GM18873 (cell line): ENCODE measurements at regions not wholly inside any gene's neighbourhood (a gene's known extent, or its start where the extent isn't known, plus 50 kb on each side); places are given as distances from the start of the nearest gene placed in this dataset.

Source experiments
- ATAC-seq: cut with Tn5 transposase; IDR thresholded peaks from one replicate; pipeline ENCODE4 v1.9.1; 2021; ENCODE audit warnings: mild to moderate bottlenecking, moderate library complexity, moderate number of reproducible peaks; ENCODE audit not compliant: unreplicated experiment, low FRiP score

DNA sequence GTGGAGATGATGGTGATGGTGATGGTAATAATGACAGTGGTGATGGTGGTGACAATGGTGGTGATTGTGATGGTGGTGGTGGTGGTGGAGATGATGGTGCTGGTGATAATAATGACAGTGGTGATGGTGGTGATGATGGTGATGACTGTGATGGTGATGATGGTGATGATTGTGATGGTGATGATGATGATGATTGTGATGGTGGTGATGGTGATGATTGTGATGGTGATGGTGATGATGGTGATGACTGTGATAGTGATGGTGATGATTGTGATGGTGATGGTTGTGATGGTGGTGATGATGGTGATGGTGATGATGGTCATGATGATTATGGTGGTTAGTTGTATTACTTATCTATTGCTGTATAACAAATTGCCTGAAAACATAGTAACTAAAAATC is 108.9 kb upstream of the NKX1-1 start:
- no peak for ATAC-seq

DNA sequence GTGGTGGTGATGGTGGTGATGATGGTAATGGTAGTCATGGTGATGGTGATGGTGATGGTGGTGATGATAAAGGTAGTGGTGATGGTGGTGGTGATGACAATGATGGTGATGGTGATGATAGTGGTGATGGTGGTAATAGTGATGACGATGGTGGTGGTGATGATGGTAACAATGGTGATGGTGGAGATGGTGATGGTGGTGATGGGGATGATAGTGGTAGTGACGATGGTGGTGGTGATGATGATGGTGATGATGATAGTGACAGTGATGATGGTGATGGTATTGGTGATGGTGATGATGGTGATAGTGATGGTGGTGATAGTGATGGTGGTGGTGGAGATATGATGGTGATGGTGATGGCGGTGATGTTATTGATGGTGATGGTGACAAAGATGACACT is 108.4 kb upstream of the NKX1-1 start:
- ATAC-seq = no peak

DNA sequence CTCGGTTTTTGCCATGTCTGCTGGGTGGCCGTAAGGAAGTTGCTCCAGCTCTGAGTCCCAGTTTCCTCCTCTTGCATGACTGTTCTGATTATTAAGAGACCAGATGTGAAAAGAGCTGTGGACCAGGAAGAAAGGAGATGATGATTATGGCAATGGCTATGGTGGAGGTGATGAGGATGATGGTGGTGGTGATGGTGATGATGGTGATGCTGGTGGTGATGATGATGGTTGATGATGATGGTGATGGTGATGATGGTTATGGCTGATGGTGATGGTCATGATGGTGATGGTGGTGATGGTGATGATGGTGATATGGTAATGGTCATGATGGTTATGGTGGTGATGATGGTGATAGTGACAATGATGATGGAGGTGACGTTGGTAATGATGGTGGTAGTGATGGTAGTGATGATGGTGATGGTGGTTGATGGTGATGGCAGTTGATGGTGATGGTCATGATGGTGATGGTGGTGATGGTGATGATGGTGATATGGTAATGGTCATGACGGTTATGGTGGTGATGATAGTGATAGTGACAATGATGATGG is 107.8 kb upstream of the NKX1-1 start:
- no peak for ATAC-seq

DNA sequence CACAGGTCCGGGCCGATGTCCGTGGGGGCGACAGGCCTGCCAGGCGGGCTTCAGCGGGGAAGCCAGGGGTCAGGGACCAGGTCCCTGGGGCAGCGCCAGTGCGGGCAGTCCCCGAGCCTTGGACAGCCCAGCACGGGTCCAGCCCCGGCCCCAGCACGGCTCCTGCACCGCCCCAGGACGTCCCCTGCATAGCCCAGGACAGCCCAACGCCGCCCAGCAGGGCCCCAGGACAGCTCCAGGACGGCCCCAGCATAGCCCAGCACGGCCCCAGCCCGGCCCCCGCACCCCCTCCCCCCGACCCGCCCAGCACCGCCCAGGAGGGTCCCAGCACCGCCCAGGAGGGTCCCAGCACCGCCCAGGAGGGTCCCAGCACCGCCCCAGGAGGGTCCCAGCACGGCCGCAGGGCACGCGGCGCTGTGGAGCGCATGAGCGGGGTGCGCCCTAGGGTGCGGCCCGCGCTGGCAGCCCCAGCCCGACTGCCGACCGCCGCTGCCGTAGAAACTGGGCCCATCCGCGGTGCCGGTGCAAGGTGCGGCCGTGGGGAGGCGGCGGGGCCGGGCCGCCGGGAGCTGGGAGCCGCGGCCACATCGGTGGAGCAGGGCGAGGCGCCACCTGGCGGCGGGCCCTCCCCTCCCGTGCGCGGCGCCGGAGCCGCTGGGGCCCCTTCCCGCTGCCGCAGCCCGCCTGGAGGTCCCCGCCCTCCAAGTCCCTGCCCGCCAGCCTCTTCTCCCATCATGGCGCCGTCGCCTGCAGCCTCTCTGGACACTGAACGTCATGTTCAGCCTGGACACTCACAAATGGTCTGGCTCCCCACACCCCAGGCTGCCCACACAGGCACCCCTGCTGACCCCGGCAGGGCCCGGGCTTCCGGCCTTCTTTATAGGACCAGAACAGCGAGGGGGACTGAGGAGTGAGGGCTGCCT is 106.8 kb upstream of the NKX1-1 start:
- ATAC-seq = no peak

DNA sequence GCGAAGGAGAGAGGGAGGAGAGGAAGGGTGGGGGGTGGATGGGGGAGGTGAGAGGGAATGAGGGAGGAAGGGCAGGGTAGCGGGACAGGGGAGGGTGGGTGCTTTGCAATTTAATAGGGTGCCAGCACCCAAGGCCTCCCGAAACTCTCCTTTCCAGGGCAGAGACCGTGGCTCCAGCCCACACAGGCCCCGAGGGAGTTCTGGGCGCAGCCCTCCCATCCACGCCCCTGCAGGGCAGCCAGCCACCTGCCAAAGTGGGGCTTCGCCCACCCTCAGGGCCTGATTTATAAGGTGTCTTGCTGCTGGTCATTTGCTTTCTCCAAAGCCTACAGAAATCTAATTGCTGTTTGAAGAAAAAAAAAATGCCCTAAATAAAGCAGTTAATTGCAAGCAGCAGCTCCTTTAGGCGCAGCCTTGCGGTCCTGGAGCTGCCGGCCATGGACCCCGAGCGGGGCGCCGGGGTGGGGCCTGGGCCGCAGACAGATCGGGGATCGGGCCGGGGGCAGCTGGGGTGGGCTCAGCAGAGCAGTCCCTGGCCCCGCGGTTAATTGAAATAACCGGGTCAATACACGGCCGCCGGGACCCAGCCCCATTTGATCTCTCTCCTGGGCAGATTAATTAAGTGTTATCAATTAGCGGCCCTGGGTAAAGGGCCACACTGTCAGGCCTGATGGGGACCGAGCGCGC is 106.0 kb upstream of the NKX1-1 start:
- ATAC-seq = no peak

DNA sequence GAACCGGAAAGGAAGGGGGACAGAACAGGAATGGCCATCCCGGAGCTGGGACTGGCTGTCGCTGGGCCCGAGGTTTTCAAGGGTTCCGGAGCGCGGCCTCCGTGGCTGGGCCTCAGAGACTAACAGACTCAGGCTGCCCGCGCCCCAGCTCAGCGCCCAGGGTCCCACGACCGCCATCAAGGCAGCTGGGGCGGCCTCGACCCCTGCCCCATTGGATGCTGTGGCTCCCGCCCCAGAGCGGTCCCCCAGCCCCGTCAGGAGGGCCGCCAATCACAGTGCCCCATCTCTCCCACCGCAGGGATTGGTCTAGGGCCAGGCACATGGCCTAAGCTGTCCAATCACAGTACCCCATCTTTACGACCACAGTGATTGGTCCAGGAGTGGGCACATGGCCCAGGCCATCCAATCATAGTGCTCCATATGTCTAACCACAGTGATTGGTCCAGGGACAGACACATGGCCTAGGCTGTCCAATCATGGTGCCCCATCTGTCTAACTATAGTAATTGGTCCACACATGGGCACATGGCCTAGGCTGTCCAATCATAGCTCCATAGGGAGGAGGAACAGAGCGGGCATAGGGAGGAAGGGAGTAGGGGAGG is 105.3 kb upstream of the NKX1-1 start:
- ATAC-seq = no peak

DNA sequence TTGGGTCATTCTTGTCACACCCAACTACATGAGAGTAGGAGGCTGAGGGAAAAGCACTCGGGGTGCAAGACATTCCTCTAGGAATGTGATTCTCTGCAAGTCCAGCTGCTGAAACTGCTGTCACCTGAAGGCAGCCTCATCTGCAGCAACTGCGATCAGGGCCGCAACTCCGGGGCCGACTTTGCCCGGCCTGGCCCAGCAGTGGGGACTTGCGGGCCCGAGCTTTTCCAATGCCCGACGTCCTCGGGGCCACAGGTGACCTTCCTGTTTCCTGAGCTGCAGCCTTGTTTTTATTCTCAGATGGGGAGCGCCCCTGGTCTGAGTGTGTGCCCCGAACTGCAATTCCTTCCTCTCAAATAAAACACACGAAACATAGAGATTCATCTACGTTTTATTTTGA is 104.7 kb upstream of the NKX1-1 start:
- no peak for ATAC-seq

DNA sequence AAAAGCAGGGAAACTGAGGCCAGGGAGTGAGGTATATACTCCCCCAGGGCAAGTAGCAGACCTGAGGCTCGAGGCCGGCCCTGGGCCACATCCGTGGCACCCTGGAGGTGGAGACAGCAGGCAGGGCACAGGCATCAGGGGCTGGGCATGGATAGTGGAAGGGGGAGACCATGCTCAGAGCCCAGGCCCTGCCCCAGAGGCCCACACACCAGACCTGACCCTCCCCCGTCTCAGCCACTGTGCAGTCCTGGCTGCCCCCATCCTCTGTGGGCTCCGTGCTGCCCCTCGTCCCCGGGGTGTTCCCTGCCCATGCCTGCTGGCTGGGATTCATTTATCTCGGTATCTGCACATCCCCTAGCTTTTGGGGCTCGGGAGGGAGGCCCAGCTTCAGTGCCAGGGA is 103.1 kb upstream of the NKX1-1 start:
- no peak for ATAC-seq

DNA sequence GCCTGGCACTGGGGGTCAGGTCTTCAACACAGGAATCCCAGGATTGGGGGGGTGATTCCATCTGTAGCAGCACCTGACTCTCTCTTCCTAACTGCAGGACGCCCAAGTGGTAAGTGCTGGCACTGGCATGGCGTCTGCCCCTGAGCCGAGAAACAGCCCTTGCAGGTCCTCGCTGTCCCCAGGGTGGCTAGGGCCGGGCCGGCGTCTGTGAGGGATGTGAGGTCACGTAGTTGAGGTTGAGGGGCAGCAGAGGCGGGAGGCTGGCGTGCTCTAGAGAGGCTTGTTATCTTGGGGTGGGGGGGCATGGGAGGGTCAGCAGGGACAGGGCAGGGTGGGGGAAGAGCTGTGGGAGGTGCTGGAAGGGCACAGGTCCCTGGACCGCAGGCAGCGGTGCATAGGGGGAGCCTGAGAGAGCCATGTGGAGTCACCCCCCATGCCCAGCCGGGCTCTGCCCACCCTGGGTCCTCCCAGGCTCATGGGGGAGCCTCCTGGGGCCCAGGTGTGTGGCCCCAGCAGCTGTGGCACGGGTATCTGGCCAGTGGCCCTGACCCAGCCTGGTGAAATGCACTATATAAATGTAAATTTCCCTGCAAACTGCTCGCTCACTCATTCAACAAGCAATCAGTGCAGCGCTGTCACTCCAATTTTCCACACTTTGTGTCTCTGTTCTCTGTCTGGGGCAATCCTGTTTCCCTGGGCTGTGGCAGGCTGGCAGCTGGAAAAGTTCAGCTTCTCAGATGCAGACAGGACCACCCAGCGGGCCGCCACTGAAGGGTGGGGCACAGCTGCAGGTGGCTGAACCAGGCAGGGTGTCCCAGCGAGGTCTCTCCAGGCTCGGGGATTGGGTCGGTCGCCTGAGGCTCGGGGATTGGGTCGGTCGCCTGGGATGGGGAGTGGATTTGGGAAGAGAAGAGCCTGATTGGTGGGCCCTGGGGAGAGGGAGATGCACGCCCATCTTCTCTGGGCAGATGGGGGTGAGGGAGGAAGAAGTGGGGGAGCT is 102.2 kb upstream of the NKX1-1 start:
- ATAC-seq = no peak

DNA sequence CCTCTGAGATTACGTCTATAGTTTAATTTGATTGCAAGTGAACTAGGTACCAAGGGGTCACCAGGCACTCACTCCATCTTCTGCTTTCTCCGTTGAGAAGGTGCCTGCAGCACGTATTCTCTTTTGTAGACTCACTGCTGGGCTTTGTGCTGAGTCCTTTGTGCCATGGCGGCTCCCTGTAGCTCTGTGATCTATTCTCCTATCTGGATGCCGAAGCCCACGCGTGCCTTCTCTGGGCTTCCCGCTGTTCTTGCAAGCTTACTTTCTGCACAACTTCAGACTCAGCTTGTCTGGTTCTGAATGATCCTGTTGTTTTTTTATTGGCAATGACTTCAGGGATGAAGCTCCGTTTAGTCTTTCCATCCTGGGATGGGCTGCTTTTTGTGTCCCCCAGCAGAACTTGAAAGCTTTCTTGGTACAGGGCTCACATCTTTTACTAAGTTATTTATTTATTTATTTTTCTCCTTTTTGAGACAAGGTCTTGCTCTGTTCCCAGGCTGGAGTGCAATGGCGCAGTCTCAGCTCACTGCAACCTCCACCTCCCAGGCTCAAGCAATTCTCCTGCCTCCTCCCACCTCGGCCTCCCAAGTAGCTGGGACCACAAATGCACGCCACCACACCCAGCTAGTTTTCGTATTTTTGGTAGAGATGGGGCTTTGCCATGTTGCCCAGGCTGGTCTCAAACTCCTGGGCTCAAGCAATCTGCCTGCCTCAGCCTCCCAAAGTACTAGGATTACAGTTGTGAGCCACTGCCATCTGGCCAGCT is 100.9 kb upstream of the NKX1-1 start:
- ATAC-seq = no peak

DNA sequence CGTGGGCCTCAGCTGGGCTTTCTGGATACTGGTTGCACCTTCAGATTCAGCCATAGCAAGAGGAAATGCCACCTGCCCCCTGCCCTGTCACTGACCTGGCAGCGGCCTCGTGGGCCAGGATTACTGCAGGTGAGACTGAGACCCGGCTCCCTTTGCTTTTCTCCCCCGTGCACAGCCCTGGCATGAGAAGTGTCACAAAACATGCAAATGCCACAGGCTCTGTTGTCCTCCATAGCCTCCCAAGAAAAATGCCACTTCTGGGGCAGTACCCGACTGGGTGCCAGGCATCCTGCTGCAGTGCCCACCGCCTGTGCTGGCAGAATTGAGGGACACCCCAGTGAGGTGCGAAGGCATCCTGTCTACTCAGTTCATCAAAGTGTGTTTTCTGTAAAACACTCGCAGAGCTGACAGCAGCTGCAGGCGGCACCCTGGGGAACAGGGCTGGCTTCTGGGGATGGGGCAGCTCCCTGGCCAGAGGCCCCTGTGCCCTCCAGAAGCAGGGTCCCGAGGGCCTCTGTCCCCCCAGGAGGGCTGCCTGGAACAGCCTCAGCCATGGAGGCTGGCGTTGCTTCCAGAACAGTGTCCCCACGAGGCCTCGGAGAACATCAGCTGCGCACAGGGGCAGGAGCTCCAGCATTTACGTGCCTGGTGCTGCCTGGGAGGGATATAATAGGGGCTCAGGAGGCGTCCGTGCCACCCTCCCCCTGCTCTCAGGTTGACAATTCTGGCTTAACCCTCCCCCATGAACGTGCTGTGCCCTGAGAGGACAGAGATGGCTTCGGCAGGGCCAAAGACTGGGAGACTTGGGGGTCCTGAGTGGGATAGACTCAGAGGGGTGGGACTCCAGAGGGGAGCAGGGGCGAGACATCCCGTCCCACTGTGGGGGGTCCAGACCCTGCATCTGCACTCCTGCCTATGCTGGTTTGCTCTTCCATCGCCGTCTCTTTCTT is 99.5 kb upstream of the NKX1-1 start:
- no peak for ATAC-seq

DNA sequence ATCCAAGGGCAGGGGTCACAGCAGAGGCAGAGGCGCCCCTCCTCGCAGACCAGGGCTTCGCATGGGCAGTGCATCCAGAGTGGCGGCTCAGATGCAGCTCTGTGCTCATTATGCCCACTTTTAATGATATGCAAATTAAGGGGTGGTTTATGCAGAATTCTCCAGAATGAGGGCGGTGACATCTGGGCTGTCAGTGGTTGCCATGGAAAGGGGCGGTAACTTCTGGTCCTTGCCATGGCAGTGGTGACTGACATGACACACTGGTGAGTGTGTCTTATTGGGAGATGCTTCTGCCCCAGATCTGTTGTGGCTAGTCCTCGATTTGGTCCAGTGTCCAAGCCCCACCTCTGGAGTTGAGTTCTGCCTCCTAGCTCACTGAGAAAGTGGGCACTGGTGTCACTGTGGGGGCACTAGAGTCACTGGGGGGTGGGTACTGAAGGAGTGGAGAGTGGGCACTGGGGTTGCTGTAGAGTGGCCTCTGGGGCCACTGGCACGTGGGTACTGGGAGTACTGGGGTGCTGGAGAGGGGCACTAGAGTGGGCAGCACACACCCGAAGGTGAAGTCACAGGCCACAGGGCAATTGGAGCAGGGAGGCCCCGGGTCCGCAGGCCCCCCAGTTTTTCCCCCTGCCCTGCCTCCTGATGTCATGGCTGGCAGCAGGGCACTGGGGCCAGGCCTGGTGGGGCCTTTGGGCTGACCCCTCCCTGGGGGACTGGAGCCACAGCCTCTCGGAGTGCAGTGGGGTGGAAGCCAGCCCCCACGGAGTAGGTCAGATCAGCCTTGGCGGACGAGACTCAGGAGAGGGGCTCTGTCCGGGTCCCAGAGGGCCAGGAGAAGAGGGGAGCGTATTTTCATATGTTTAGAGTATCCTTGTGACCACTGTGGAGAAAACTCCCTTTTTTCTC is 98.6 kb upstream of the NKX1-1 start:
- ATAC-seq = no peak

DNA sequence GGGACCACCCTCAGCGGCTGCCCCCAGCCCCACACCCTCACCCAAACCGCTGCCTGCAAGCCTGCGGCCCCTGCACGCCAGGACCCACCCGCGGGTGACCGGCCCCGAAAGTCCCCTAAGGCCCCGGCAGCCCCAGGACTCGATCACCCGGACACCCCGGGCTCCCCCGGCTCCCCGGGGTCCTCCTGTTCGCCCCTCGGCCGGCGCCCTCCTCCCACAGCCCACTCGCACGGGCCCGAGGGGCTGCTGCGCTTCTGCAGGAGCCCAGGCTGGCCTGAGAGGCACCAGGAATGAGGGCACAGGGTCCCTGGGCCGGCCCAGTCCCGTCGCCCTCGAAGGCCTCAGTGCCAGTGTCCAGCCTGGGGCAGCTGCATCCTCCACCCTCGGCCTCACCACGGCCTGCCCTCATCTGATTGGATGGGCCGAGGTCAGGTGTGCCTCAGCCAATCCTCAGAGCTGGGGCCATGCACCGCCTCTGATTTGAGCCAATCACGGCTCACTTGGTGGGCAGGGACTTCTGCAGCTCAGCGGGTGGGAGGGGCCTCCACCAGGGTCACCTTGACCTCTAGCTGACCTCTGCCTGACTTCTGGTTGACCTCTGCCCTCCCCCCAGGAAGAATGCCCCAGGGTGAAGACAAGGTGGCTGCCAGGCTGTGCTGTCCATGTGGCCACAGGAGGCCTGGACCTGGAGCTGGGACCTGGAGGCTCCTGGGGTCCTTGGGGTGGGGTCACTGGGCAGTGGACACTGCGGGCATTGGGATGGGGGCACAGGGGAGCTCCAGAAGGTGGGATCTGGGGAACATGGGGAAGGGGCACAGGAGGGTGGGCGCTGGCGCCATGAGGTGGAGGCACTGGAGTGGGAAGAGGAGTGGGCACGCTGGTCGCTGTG is 97.6 kb upstream of the NKX1-1 start:
- no peak for ATAC-seq

DNA sequence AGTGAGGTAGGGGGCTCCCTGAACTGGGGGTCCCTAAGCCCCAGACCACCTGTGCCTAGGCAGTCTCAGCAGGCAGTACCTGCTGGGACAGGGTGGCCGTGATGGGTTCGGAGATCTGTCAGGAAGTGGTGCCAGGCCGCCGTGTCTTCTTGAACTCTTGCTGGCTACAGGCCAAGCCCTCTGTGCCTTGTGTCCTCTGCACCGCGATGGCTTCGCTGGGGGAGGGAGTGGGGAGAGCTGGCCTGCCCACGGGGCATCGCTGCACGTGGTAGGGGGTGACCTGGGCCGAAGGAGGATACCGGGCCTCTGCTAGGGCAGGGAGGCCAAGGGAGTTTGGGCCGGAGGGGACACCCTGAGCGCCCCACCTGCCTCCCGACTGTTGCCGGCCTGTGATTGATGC is 96.7 kb upstream of the NKX1-1 start:
- ATAC-seq = no peak

DNA sequence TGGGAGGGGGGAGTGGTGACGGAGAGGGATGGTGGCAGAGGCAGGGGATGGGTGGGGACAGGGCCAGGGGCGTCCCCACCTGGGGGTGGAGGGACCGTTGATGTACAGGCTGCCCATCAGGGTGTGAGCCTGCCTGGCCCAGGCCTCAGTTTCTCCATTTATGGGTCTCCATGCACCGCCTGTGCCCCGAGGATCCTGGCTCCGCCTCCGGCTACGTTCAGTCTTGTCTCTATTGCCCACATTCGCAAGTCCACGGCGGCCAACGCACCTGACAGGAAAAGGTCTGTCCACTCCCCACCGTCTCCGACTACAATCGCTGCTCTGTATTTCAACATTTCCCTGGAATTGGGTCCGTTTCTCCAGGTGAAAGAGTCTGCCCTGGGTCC is 96.3 kb upstream of the NKX1-1 start:
- no peak for ATAC-seq

DNA sequence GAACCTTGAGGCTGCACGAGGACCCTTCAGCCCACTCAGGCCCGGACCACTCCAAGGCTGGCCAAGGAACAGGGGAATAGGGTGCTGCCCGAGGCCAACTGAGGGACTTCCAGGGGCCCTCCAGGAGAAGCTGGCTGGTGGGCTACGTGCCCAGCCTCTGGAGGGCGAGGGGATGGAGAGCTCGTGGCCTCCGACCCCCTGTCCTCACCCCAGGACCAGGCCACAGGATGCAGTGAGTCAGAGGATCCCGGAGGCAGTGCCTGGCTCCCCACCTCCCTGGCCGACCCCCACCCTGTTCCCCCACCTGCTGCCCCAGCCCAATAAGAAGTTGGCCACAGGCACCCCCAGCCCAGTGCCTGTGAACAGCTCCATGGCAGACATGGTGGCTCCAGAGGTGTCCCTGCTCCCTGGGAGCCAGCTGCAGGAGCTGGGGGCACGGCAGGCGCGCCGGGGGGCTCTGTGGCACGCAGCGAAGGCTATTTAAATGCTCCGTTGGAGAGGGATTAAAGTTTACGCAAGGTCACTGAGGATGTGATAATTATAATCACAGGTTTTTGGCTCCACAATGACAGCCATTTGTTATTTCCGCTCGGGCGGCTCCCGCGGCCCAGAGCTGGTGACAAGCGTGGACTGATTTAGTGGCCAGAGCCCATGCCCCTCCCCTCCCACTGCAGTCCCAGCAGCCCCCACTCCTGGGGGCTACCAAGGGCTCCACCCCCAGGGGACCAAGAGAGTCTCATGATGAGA is 95.7 kb upstream of the NKX1-1 start:
- no peak for ATAC-seq
